ENCODE measurements at regions not wholly inside any gene's neighbourhood (a gene's known extent, or its start where the extent isn't known, plus 50 kb on each side); places are given as distances from the start of the nearest gene placed in this dataset.

DNA sequence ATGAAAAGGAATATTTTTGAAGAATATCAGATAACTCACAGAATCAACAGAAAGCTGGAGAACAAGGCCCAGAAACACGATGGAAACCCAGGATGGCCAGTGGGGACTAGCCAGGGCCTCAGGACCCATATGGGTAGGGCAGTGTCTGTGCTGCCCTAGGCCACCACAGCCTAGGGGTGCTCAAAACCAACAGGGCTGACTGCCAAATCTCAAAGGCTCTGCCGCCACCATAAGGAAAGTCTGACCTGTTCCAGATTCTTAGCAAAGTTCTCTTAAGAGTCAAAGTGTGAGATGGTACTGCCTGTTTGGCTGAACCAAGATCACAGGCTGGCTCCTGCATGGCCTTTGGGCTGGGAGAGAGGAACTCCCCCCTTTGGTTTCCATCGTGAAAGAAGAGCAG is 164.7 kb upstream of the CTTNBP2NL start:
- DNase-seq: no peak

DNA sequence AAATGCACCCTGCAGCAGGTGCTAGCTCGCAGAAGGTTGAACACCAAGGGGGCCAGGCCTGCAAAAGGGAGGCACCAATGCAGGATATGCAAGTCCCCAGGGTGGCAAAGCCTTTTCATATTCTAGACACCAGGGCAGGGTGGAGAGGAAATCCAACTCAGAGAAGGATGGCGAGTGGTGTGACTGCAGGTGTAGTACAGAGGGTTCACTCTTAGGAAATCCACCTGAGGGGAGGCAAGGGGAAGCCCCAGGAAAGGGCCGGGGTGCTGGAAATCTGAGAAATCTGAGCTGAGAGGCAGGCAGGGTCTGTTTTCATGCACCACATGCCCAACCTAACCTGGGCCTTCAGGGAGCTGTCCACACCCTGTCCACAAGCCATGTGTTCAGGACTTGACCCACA is 163.2 kb upstream of the CTTNBP2NL start:
- no peak for DNase-seq

DNA sequence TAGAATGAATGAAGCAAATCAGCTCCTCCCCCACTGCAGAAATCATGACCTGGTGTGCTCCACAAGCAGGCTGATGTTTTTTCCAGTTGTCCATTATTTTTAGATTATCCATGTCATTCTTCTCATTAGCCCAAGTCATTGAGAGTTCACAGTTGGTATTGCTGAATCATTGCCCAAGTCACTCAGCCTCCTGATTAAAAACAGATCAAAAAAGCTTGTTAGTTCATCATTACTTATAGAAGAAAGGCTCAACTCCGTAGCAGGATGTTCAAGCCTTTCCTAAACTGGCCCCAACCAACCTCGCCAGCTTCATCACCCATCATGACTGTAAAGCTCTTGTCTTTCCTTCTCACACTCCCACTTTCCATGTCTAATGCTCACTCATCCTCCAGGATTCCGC is 161.3 kb upstream of the CTTNBP2NL start:
- DNase-seq: no peak

DNA sequence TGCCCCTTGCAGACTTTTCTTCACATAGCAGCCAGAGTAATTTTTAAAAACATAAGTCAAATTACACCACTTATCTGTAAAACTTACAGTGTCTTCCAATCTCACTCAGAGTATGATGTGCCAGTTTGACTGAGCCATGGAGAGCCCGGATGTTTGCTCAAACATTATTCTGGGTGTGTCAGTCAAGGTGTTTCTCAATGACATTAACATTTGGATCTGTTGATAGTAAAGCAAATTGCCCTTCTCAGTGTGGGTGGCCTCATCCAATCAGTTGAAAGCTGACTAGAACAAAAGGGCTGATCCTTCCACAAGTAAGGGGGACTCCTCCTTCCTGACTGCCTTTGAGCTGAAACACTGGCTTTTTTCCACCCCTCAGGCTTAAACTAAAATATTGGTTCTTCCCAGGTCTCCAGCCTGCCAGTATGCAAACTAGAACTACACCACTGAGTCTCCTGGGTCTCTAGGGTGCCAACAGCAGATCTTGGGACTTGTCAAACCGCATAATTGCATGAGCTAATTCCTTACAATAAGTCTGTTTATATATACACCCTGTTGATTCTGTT is 157.9 kb upstream of the CTTNBP2NL start:
- DNase-seq: no peak

DNA sequence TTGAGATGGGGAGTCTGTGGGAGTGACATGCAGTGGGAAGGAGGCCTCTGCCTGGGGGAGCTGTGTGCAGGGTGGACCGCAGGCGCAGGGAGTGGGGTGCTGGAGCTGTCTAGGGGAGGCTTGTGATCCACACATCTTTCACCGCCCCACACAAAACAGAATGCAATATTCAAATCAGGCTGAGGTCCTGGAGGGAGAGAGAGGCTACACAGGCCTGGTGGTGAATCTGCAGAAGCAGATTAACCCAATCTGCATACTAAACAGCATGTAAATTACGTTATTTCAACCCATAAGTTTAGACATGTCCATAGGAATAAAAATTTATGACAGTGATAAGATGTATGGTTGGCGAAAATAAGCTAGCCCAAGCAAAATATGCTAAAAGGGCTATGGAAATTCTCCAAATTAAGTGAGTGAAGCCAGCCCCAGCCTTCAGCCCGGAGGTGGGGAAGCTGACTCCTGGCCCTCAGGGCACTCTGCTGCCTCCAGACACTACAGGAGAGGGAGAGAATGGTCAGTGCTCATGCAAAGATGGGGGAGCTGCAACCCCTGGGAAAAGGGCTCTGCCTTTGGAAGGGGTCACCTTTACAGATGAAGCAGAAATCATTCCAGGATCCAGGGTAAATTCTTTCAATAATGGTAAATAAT is 156.2 kb upstream of the CTTNBP2NL start:
- no peak for DNase-seq

DNA sequence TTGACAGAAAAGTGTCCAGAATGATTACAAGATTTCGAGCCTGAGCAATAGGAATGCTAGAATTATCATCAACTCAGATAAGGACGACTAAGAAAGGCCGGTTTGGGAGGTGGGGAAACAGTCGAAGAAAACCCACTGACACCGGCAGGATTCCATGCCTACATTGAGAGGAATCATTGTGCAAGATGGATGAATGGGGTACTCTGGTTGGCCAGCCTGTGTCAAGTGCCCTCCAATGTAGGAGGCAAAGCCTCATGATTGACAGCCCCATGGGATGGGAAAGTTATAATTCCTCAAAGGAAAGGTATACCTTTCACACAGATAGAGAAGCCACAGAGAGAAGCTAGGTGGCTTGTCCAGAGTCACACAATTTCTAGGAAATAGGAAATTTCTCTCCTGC is 153.5 kb upstream of the CTTNBP2NL start:
- no peak for DNase-seq

DNA sequence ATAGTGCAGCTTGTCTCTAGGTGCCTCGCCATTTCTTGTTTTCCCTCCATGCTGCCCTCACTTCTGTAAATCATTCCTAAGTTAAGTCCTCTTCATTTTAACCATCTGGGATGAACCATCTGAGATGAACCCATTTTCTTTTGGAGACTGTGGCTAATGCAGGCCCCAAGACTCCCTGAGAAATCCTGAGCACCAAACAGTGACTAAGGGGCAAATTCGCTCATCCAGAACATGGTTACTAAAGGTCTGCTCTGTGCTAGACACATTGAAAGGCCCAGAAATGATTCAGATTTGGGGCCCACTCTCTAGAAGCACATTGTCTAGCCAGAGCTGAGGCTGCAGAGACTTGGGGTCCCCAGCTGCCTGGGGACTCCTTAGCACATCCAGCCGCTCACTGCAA is 151.9 kb upstream of the CTTNBP2NL start:
- no peak for DNase-seq

DNA sequence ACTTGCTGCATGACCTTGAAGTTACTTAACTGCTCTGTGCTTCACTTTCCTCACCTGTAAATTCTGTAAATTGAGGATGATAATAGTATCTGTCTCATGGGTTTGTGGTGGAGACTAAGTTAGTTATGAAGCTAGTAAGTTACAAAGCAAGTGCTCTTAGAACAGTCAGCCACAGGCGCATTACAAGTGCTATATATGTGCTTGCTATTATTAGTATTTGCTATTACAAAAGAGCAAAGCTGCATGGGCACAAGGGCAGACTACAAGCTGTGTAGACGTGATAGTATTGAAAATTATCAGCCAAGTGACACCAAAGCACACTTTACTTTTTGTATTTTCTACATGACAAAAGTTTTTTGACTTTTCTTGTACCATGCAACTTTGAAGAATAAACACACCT is 150.9 kb upstream of the CTTNBP2NL start:
- DNase-seq: no peak

DNA sequence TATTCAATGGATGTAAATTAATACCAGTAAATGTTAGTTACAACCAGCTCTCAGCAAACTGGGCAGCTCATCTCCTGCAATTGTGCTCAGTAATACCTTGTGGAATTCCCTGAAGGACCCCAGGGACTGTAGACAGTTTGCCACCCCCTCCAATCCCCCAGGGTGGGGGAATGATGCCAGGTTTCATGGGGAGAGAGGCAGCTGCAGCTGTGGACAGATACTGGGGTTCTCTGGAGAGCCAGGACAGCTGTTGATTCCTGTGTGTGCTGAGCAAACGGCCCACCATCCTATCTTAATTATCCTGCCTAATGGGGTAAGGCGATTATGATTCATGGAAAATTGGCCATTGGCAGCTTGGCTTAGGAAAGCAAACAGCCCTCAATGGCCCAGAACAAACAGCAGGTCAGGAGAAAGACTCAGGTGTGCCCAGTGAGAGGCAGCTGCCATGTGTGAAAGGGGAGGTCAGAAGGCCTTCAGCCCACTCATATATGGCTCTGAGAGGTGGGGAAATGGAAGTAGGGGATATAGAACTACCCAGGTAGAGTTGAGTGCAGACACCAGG is 148.9 kb upstream of the CTTNBP2NL start:
- DNase-seq: no peak

DNA sequence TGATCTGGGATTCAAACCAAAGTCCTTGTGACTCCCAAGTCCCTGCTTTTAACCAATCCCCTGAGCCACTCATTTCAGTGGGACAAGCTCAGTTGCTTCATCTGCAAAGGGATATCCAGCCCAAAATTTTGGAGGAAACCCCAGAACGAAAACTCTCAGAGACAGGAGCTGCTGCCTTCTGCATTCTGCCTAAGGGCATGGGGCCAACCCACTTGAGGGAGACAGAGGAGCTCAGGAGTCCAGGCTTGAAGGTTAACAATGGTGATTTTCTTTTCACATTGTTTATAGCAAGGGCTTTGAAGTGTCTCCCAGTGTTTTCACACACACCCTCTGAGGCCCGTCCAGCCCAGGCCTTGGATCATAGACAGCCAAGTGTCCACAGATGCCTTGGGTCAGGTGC is 148.1 kb upstream of the CTTNBP2NL start:
- no peak for DNase-seq

DNA sequence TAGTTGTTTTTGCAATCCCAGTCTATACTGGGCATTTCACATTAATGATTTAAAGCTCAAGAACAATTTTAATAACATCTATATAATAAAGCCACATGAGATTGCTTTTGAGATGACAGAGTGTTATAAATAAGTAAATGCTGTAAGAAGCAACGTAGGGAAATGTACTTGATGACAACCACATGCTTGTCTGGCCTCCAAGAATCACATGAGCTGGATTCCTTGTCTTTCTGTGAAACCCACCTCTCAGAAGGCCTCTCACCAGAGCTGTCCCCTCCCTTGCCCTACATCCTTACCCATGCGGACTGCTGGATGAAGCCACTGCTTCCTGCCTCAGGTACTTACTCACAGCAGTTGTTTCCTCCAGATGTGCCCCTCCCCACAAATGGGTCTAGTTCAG is 145.1 kb upstream of the CTTNBP2NL start:
- DNase-seq: peak; percentile 39

DNA sequence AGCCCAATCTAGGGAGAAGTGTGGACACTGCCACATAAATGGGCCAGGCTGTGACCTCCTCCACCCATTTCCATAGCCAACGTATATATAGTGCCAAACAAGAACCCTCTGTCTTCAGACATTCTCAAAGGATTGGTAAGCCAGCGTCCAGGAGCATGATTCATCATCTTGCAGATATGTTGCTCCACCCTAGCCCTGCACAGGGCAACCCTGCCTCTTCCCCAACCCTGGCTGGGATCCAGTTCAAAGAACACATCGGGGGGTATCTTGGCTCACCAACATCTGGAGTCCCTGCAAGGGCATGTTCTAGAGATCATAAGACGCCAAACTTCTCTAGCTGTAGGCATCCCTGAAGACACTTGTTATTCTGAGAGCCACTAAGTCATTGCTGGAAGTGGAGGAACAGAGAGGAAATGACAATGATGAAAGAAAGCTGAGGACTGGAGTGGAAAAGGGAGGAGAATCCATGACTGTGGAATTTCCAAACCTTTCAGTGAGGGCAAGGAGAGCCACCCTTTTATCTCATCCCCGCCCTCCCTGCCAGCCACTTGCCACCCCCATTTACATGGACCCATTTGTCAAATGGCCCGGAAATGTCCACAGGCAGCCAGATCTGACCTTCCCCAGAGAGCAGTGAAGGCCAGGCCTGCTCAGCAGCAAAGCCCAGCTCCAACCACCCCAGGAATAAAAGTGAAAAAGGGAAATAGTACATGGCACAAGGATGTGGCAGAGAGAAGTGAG is 144.1 kb upstream of the CTTNBP2NL start:
- DNase-seq: no peak

DNA sequence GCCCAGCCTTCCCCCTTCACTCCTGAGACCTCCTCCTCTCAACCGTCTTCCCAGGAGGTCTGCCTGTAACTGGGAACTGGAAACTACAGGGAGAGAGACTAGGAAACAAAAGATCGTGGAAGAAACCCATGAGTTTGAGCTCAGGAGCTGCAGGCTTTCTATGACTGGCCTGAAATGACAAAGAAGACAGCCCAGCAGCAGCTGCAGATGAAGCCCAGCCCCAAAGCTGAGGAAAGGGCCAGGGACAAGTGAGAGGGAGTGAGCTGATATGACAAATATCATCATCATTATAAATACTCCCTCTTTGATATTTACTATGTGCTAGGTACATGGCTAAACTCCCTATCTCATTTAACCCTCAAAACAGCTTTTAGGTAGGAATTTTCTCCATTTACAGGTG is 142.6 kb upstream of the CTTNBP2NL start:
- DNase-seq: no peak

DNA sequence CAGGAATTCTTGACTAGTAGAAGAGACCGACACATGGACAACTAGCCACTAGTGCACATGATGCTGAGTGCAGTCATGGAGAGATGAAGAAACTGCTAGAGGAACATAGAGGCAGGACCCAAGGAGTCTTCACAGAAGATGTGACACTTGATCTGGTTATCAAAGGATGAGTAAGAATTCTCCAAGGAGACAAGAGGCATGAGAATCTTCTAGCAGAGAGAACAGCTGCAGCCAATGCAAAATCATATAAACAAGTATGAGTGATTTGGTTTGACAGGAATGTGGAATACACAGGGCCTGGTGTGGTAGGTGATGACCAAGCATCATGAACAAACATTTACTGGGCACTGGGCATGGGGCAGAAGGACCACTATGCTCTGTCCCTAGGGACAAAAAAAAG is 140.9 kb upstream of the CTTNBP2NL start:
- DNase-seq: no peak

DNA sequence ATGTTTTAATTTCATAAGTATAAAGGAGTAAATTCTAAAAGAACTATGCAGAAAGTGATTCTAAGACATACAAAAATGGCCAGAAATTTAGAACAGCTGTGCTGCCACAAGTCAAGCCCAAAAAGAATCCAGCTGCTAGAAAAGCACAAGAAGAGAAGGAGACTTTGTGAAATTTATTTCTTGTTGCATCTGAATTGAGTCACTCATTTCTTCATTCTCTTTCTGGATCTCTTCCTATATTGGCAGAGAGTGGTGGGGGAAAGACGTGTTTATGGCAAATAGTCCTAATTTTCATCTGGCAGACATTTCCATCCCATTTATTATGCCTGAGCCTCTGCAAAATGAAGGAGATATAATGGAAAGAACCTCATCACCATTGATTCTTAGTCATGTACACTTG is 139.6 kb upstream of the CTTNBP2NL start:
- DNase-seq: no peak

DNA sequence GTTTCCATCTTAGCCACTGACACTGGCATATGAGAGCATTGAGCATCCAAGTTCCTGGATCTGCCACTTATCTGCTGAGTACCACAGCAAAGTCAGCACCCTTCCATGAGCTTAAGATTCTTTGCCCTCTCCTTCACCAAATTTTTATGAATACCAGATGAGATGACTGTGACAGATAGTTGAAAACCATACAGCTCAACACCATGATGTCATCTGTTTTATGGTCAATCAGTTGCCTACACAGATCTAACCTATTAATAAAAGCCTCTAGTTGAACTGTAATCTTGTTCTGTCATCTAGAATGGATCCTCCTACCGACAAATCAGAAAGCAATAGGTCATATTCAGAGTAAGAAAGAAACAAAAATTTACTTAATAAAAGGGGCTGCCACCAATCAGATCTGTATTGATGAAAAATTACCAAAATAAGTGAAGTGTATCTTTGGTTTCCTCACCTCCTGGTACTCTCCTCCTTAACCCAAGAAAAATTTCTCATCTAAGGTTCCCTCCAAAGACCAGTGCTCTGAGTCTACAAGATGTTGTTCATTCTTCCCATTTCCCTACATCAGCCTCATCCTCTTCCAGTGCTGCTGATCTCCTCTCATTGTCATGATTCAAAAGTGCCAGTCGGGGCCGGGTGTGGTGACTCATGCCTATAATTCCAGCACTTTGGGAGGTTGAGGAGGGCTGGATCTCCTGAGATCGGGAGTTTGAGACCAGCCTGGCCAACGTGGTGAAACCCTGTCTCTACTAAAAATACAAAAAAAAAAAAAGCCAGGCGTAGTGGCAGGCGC is 138.8 kb upstream of the CTTNBP2NL start:
- no peak for DNase-seq

DNA sequence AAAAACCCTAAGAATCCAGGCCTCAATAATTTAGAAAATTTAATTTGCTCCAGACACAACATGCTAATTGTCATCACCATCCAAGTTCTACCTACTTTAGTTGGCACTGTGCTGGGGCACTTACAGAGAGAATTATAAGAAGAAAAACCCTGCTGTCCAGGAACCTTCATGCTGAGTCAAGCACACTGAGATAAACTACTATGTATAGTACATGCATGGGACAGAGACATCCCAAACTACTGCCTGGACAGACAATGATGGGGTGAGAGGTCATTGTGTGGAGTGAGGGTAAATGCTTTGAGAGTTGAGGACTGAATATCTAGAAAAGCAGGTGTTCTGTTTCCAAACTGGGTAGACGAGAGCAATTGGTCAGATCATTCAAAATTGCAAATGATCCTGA is 135.3 kb upstream of the CTTNBP2NL start:
- DNase-seq: no peak

DNA sequence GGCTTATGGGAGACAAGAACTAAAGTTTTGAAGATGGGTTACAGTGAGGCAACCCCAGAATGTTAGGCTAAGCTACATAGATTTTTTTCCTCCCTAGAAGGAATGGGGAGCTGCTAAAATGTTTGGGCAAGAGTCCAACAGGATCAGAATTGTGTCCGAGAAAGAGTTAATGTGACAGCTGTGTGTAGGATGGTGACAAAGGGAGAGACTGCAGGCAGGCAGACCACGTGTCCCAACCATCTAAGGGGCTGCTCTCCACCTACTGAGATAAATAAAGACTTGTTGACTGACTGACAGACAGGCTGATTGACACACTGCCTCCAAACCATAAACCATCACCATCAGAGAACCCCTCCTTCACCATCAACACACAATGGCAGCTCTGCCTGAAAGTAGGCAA is 133.7 kb upstream of the CTTNBP2NL start:
- DNase-seq: no peak

DNA sequence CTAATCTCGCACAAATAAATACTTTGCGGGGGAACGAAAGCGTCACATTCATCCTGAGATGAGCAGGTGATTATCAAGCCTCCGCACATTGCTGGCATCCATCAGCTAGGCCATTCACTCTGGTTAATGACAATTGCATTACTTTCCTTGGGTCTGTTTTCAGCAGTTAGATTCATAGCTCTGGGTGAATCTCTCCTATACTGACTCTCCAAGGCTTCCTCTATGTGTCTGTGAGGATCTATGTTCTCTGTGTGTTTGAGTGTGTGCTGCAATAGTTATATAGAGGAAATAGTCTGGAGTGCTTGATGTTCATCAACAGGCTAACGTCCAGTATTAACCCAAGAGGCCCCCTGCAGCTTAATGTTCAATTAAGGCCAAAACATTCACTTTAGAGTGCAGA is 133.0 kb upstream of the CTTNBP2NL start:
- no peak for DNase-seq

DNA sequence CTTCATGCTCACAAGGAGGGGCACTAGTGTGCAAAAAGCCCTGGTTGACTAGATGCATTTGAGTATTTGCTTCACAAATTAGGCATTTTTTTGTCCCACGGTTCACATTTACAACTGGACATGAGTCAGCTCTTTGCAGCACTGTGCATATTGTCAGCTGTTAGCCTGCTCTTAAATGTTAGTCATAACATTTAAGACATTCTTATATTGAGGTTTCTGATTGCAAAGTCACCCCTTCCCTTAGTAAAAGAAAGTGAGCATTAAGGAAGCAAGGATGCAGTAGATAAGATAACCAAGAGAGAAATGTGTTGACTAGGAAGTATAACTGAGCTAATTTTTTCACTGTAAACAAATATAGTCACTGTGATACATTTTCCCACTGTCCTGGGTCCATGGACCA is 132.6 kb upstream of the CTTNBP2NL start:
- no peak for DNase-seq

DNA sequence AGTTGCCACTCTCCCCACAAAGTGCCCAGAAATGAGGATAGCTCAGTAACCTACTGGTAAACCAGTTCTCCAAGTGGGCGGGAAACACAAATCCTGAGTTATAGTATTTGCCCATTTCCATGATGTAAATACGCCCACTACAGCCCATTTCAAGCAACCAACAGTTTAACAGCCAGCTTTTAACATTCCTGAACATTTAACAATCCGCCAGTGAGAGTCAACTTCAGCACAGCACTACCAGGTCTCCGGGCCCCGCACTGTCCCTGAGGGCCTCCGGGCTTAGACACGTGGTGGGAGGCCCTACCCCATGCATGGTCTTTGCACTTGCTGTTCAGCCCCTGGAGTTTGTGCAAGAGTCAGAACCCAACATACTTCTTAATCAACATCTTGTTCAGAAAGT is 132.0 kb upstream of the CTTNBP2NL start:
- no peak for DNase-seq

DNA sequence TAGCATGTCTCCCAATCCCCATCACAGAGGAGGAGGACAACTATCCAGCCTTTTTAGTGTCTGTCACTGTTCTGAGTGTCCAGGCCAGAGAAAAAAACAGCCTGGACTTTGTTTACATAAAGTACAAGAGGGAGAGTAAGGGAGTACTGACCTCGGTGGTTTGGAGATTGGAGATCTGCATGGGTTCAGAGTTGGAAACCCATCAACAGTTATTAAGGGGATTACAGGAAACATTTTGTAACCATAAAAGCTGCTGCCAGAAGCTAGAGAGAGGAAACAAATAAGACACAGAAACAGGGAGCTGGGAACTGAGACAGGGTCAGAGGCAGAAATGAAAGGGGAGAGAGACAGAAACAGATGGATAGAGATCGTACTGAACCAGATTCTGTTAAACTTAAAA is 131.5 kb upstream of the CTTNBP2NL start:
- DNase-seq: no peak

DNA sequence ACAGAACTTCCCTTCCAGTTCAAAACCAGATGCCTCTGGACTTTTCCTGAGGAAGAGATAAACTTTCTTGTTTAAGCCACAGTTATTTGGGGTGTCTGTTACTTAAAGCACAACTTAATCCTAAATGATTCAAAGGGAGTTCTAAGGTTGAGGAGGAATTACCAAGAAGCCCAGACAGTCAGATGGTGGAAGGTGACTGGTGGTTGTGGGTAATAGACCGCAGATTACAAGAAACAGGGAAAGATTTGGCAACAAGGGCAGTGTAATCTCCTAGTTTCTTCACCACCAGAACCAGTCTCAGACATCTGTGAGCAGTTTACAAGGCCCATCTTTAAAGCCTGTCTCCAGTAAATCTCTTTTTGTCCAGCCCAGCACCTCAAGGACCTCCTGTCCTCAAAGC is 130.1 kb upstream of the CTTNBP2NL start:
- DNase-seq: no peak

DNA sequence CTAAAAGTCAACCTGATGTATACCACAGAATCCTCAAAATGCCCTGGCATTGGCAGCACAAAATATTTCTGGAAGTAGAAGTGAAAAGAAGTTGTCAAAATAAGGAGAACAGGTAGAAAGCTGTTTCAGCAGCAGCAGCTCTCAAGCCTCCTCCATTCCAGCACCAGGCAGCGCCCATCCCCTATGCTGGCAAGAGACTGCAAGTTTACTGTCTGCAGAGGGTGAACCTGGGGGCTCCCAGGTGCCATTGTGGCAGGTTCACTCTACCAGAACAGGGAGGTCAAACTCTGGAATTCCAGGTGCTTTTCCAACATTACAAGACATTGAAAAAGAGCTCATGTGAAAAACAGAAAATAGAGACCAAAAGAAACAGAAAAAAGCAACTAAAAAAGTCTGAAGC is 128.8 kb upstream of the CTTNBP2NL start:
- no peak for DNase-seq
